ENCODE measurements at regions not wholly inside any gene's neighbourhood (a gene's known extent, or its start where the extent isn't known, plus 50 kb on each side); places are given as distances from the start of the nearest gene placed in this dataset.
A peak's percentile ranks its signal among the peaks of the same experiment; 100 is the strongest.

DNA sequence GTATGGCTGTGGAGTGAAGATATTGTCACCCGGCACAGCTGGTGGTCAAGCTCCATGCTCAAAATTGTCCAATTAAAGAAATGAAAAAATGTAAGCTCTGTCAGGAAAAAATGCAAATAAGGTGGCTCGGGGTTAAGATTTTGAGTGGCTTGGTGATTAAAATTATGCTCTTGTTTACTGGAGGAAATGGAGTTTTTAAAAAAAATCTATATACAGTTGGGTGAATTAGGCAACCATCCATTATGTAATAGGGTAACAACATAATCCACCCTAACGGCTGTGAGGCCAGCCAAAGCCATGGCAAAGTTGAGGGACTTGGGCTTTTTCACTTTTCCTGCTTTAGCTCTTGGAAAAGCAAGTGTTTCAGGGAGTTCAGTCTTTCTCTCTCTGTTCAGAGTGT, 260.8 kb upstream of the HABP2 start:
- DNase-seq = no peak

DNA sequence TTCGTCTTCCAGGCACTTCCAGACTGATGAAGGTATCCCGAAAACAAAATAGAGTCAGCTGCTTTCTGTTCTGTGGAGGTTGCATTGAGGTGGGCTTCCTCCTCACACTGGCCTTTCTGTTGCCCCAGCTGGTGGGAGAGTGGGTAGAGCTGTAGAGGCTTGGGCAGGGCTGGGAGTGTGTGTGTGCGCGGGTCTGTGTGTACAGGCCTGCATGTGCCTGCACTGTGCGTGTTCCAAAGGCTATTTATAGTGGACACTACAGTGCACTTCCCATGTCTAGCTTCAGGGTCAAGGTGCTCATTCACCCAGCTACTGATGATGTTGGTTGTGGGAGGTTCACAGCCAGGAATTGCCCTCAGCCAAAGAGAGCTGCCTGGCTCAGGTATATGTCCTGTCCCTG, 260.1 kb upstream of the HABP2 start:
- DNase-seq = no peak

DNA sequence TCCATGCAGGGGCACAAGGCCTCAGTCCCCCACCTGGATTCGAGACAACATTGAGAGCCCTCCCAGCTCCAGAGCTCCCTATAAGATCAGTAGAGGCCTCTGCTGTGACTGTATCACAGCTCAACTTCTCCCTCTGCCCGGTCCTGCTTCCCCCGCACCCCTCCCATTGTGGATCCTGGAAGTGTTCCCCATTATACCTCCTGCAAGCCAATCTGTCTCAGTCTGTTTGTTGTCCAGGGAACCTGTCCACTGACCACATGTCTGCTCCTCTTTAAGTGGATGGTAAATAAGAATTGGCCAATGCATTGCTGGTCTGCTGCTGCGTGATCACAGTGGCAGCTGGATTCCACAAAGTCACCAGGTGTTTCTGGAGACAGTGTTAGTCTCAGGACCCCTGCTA, 259.7 kb upstream of the HABP2 start:
- DNase-seq = no peak

DNA sequence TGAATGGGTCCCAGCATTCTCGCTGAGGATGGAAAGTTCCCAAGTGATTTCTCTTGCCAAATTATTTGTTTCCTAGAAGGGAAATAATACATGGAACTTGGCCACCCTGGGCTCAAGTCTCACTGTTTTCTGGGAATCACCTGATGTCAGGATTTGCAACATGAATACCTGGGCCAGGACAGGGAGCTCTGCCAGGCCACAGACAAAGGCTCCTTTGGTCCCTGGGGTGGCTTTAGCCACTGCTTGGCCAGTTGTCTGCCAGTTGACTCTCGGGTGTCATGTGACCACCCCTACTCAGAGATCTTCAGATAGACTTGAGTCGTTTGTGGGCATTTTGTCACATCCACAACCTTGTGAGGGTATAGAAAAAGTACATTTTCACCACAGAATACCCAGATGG, 258.0 kb upstream of the HABP2 start:
- DNase-seq = no peak

DNA sequence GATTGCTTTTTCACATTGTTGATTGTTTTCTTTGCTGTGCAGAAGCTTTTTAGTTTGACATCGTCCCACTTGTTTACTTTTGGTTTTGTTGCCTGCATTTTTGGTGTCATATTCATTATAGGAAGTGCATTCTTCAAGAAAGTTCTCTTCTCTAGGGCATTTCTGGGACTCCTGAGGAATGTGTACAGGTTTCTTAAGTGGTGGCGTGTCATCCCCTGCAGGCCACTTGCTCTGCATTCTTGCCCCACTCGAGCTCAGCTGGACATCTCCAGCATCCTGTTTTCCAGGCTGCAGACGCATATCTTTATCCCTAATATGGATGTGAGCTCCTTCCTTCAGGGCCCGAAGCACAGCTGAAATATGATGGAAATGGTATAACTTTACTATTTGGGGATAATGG, 255.6 kb upstream of the HABP2 start:
- peak; percentile 58 for DNase-seq

DNA sequence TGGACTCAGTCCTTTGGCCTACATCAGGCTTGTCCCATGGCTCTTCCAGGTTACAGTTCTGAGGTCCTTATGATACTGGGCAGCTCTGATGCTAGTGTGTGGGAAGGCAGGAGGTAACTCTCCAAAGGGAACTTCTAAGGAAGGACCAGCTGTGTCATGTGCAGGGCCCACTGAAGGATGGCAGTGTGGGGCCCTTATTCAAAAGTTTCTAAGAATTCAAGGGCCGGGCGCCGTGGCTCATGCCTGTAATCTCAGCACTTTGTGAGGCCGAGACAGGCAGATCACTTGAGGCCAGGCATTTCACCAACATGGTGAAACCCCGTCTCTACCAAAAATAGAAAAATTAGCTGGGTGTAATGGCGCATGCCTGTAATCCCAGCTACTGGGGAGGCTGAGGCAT, 254.2 kb upstream of the HABP2 start:
- no peak for DNase-seq

DNA sequence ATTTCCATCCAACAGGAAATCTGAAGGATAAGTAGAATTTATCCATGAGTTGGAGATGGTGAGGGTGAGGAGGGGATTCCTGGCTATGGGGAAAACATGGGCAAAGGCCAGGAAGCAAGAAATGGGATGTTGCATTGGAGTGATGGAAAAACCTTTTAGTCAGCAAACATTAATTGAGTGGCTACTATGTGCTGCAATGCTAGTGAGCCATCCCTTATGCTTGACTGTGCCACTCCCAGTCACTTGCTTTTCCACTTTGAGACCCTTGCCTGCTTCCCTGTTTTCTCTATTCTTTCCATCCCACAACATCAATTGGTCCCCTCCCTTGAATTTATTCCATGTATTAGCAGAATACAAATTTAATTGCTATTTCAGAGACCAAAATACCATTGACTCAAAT, 252.7 kb upstream of the HABP2 start:
- DNase-seq = no peak

DNA sequence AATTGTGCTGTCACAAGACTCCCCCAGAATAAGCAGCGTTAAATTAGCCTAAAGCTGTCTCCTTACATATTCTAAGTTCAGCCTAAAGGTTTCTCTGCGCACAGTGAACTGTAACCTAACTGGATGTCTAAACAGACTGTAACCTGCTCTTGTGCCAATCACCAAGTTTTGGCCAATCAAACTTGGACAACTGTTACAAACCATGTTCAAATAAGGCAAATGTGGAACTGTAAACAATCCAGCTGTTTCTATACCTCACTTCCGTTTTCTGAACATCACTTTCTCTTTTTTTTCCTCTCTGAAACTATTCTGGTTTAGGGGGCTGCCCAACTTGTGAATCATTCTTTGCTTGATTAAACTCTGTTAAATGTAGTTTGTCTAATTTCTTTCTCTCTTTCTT, 252.2 kb upstream of the HABP2 start:
- no peak for DNase-seq

DNA sequence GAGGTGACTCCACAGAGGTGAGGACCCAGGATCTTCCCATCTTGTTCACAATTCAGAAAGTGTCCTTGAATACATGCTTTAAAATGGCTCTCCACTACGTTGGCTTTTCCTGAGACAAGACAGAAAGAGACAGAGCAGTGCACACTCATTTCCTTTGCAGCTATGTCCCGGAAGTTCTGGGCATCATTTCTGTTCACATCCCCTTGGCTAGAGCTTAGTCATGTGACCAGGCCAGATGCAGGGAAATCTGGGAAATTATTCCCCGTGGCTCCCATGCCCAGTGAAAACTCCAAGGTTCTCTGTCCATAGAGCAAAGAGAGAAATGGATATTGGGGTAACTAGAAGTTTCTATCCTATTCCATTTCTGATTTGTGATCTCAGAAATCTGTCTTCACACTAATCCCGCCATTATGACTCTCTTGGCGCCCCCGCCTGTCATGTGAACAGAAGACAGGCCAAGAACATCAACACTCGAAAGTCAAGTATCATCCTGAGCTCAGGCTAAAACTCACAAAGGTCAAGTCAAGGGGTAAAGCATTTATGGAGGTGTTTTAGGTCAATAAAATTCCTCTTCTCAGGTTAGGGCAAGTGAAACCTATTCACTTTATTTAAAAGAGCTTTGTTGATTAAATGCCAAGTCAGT, 251.4 kb upstream of the HABP2 start:
- no peak for DNase-seq

DNA sequence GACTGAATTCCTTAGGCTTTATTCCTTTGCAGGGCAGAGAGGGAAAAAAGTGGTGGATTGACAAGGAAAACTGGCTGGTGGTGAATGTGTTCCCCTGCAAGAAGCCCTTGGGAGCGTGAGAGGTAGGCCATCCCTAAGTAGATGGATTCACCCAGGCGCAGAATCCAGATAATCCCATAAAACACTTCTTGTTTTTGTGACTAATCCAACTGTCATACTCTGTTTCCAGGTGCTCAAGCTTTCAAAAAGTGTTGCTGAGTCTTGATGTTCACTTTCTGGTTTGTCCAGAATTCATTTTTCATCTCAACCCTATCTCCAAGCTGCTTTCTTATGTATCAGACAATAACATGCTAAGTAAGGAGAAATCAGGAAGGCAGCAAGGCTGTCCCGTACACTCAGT, 250.8 kb upstream of the HABP2 start:
- no peak for DNase-seq

DNA sequence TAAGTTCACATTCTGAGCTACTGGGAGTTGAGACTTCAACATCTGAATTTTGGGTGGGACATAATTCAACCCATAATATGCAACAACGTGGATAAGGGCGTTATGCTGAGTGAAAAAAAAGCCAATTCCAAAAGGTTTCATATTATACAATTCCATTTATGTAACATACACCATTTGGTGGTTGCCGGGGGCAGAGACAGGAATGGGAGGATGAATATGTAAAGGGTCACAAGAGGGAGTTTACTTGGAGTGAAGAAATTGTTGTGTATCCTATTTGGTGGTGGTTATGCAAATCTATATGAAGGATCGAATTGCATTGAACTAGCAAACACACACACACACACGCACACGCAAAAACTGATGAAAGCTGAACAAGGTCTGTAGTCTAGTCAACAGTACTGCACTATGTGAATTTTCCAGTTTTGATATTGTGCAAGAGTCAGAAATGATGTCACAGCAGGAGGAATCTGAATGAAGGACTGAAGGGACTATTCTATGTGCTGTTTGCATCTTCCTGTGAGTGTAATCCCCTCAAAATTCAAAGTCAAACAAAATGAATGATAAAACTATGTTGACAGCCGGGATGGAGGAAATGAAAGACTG, 249.2 kb upstream of the HABP2 start:
- DNase-seq = peak; percentile 52

DNA sequence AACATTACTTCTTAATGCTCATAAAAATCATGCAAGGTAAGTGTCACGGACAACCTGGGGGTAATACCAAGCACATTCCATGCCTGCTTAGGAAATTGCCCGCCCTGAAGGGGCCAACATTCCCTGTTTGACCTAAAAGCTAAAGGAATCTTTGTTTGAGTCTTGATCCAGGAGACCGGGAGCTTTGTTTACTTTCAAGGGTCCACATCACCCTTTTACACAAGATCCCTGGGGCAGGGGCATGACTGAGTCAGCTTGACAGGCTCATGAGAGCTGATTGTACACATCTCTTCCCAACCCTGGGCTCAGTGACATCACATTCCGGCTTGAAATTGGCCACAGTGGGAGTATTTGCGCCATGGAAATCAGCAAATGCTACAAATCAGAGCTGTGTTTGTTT, 248.1 kb upstream of the HABP2 start:
- DNase-seq = no peak

DNA sequence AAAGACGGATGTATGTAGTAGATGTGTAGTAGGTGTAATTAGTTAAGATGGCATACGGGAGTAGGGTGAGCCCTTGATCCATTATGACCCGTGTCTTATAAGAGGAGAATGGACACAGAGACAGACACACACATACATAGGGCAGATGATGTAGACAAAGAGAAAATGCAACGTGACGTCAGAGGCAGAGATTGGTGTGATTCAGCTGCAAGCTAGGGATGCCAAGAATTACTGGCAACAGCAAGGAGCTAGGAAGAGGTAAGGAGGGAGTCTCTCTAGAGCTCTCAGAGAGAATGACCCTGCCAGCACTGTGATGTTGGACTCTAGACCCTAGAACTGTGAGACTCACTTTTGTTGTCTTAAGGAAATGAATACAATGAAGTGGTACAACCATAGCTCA, 247.0 kb upstream of the HABP2 start:
- peak; percentile 73 for DNase-seq

DNA sequence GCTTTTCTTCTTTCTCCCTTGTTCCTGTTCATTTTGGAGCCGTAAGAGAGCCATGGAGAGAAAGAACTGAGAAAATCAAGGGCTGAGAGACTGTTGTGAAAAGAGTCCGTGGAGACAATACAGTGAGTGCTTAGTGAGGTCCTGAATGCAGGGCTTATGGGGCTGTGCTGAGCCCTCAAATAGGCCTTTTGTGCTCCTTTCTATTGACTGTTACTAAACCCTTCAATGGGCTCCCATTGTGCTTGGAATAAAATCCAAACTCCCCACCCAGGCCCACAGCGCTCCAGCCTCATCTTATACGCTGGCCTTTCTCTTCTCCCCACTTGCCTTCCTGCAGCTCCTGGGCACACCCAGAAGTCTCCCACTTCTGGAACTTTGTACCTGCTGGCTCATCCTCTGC, 243.1 kb upstream of the HABP2 start:
- DNase-seq = no peak

DNA sequence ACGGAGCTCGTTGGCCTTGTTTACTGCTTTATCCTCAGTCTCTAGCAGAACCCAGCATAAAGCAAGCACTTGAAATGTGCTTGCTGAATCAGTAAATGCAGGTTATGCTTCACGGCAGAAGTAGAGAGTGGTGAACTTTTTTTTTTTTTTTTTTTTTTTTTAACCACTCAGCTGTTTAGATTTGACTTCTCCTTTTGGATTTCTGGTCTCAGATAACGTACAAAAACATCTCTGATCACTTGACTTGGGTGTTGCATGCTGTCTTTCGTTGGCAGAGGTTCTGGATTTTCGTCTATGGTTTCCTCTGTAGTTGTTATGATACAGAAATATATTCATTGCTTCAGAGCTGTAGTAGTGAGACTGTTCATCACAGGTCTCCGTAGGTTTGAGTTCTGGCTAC, 242.5 kb upstream of the HABP2 start:
- no peak for DNase-seq

DNA sequence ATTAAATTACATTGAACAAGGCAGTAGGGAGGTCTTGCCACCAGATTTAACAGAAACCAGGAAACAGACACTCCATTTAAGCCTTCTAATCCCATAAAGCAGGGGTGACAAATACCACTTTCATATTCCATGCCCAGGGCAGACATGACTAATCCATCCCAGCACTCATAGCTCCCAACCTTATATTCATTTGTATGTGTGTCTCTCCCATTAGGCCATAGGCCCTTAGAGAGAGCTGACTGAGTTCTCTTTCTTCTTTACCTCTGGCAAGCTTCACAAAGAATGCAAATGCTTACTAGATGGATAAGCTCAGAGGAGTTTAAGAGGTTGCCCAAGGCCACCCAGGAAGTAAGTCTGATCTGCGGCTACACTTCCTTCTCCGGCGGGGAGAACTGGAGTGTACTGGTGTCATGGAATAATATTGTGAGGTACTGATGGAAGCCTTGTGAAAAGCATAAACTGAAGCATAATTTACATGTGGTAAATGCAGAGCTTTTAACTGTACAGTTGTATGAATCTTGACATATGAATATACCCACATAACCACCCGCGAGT, 239.7 kb upstream of the HABP2 start:
- no peak for DNase-seq

DNA sequence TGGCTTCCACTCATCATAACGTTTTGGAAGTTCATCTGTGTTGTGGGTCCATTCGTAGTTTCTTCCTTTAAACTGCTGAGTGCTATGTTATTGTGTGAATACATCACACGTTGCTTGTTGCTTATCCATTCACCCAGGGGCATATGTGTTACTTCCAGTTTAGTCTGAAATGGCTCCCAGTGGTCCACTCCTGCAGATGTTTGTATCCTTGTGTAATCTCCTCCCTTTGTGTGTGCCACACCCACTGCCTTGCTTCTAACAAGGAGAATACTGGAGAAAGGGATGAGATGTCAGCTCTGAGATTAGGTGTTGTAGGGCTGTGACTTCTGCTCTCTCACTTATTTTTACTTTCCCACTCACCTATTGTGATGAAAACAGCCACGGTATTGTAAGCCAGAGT, 239.1 kb upstream of the HABP2 start:
- no peak for DNase-seq

DNA sequence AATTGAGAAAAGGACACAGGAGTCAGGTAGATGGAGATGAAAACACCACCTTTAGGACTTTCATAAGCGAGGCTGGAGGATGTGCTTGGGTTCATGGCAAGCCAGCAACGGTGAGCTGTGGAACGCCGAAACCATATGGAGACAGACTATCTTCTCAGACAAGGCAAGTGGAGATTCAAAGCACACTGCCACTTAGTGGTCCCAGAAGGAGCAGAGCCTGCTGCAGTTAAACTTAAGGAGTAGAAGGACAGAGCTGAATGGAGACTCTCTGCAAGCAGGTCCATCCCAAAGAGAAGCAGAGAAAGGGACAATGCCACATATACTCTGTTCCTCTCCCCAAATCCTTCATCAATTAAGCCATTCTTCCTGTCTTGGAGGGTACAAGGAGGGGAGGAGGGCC, 236.3 kb upstream of the HABP2 start:
- no peak for DNase-seq

DNA sequence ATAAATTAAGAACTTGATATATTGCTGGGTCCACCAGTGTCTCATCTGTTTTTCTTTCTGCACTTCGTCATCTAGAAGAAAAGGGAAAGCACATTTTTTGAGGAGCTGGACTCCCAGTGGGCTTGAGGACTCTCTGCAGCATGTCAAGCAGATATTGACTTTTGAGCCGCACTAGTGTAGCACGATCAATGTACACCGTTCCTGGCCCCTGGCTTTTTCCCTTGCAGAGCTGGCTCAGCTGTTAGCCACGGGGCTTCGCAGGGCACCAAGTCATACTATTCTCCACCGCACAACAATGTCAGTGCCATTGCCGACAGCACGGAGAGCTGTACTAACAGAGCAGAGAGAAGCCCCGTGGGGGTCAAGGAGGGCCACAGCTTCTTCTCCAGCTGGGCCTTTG, 235.4 kb upstream of the HABP2 start:
- no peak for DNase-seq

DNA sequence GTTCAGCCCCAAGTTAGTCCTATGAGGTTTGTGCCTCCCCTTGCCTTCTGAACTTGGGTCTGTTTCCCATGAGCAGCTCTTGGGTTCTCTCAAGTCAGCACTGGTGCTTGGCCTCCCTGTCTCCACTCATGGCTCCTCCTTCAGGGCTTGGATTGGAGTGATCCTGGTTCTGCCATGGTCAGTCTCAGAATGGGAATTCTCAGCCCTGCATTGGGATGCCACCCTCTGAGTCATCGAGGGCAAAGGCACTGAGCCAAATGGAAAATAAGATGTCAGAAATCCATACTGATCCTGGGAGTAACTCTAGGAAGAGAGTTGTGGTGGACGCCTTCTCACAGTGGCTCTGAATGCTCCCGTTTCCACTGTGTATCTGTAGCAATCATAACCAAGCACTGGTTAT, 233.4 kb upstream of the HABP2 start:
- no peak for DNase-seq

DNA sequence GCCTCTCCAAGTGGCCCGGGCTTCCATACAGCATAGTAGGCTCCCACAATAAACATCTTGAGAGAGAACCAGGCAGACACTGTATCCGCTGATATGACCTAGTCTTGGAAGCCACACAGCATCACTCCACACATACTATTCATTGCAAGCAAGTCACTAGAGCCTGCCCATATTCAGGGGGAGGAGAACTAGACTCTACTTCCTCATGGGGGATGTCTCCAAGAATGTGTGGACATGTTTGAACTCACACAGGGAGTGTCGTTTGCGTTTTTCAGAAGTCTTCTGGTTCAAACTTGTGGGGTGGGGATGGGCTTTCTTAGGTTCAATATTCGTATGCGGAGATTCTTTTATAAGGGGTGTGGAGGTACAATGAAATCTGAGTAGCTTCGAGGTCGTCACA, 232.6 kb upstream of the HABP2 start:
- no peak for DNase-seq

DNA sequence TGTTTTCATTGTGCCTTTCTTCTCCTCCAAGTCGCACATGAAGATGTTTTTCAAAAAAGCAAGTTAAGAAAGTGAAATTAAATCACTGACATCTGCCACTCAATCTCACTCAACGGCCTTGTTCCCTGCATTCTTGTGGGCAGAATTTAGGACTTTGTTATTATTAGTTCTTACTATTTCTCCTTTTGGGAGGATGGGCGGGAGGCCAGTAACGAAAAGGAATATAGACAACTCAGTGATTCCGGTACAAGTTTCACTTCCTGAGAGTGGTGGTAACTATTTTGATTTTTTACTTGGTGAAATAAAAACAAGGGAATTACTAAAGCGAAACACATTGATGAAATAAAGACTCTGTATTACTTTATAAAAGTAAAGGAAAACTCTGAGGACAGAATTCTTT, 231.9 kb upstream of the HABP2 start:
- DNase-seq = no peak

DNA sequence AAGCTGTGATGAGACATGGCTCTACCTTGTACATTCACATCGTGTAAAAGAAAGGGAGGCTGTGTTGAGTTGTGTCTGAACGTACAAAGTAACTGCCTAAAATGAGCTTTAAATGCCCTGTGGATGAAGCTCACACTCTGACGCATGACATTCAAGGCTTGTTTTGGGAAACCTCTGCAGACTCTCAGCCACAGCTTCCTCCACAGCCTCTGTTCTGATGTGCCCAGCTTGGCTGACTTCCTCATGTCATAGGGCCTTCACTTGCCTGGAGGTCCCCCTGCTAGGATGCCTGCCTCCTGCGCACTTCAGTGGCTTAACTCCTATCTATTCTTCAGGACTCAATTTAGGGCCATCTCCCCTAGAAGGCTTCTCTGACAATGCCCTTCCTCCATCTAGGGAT, 230.0 kb upstream of the HABP2 start:
- no peak for DNase-seq

DNA sequence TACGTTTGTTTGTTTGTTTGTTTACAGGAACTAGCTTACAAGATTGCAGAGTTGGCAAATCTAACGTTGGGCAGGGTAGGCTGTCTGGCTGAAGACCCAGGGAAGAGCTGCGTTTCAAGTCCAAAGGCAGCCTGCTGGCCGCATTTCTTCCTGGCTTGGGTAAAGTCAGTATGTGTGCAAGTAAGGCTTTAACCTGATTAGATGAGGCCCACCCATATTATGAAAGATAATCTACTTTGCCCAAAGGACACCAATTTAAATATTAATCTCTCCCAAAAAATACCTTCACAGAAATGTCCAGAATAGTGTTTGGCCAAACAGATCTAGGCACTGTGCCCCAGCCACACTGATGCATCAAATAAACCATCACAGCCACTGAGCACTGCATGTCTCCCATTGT, 228.9 kb upstream of the HABP2 start:
- no peak for DNase-seq

All from fibroblast of skin of abdomen (primary cell).